CD14-positive monocyte (primary cell): ENCODE measurements at regions not wholly inside any gene's neighbourhood (a gene's known extent, or its start where the extent isn't known, plus 50 kb on each side); places are given as distances from the start of the nearest gene placed in this dataset.

Source experiments
- DNase-seq, 3 donors: peaks; one replicate each; pipeline ENCODE4 v3.0.0-alpha.2; 2011 to 2022
- H2AFZ ChIP-seq: 2 replicates; pipeline ENCODE4 v1.6.0; 2012; ENCODE audit warnings: mild to moderate bottlenecking, low read depth, low read length, inconsistent platforms; ENCODE audit not compliant: insufficient read depth, poor library complexity, severe bottlenecking
- H3K27ac ChIP-seq, 2 donors: 1 replicate in 1 of 2; 2 replicates in 1 of 2; pipeline ENCODE4 v1.5.1; 2012 to 2013; ENCODE audit warnings: low read length in 2 of 2, control low read depth in 1 of 2, inconsistent platforms in 1 of 2, low read depth in 1 of 2, mild to moderate bottlenecking in 1 of 2
- H3K27me3 ChIP-seq, 2 donors: one replicate each; pipeline versions ENCODE4 v1.6.0 to v1.6.1; 2011 to 2013; ENCODE audit warnings: low read length in 2 of 2; ENCODE audit not compliant: control insufficient read depth in 2 of 2, insufficient read depth in 2 of 2
- H3K36me3 ChIP-seq, 2 donors: replicated peaks in 1 of 2; 1 replicate in 1 of 2; 2 replicates in 1 of 2; pipeline versions ENCODE4 v1.5.1 to v1.6.1; 2012 to 2013; ENCODE audit warnings: low read length in 2 of 2, control low read depth in 1 of 2, inconsistent platforms in 1 of 2, mild to moderate bottlenecking in 1 of 2; ENCODE audit not compliant: insufficient read depth in 2 of 2, control insufficient read depth in 1 of 2
- H3K4me1 ChIP-seq, 2 donors: 1 replicate in 1 of 2; 2 replicates in 1 of 2; pipeline versions ENCODE4 v1.5.1 to v1.6.1; 2012 to 2013; ENCODE audit warnings: low read length in 2 of 2, control low read depth in 1 of 2, inconsistent platforms in 1 of 2, mild to moderate bottlenecking in 1 of 2, moderate library complexity in 1 of 2; ENCODE audit not compliant: insufficient read depth in 2 of 2, control insufficient read depth in 1 of 2
- H3K4me2 ChIP-seq: replicated peaks from 2 replicates; pipeline ENCODE3; 2012; ENCODE audit warnings: low read length, moderate library complexity, mild to moderate bottlenecking; ENCODE audit not compliant: poor library complexity, severe bottlenecking; ENCODE audit errors: extremely low read depth
- H3K4me3 ChIP-seq, 3 experiments: fragments of 200-600 bp in 1 of 3; sonication (generic) in 1 of 3; replicated peaks in 1 of 3; 1 replicate in 2 of 3; 2 replicates in 1 of 3; pipeline ENCODE4 v1.5.1; 2011 to 2013; ENCODE audit warnings: low read length in 3 of 3, mild to moderate bottlenecking in 3 of 3, control low read depth in 2 of 3, low read depth in 2 of 3, inconsistent platforms in 1 of 3, moderate library complexity in 1 of 3
- H3K79me2 ChIP-seq: 2 replicates; pipeline ENCODE4 v1.6.0; 2012; ENCODE audit warnings: mild to moderate bottlenecking, control low read depth, inconsistent platforms, low read length, moderate library complexity; ENCODE audit not compliant: insufficient read depth
- H3K9ac ChIP-seq: 2 replicates; pipeline ENCODE4 v1.6.0; 2017; ENCODE audit warnings: low read length, mild to moderate bottlenecking; ENCODE audit not compliant: insufficient read depth, poor library complexity, severe bottlenecking
- H3K9me3 ChIP-seq, 2 donors: replicated peaks in 1 of 2; 1 replicate in 1 of 2; 2 replicates in 1 of 2; pipeline versions ENCODE4 v1.5.1 to v1.6.1; 2012 to 2013; ENCODE audit warnings: low read length in 2 of 2, control low read depth in 1 of 2; ENCODE audit not compliant: control insufficient read depth in 1 of 2, insufficient read depth in 1 of 2
- H4K20me1 ChIP-seq: 2 replicates; pipeline ENCODE4 v1.6.0; 2012; ENCODE audit warnings: mild to moderate bottlenecking, low read length, control low read depth, moderate library complexity; ENCODE audit not compliant: insufficient read depth
- H3K27ac Mint-ChIP-seq, 7 donors: one replicate each; pipeline ENCODE4 v1.8.0; 2020; ENCODE audit warnings: mild to moderate bottlenecking in 7 of 7, mixed read lengths in 7 of 7, moderate library complexity in 6 of 7, inconsistent platforms in 2 of 7
- H3K27me3 Mint-ChIP-seq, 3 donors: one replicate each; pipeline ENCODE4 v1.8.0; 2021 to 2022; ENCODE audit warnings: low read depth in 3 of 3, mild to moderate bottlenecking in 3 of 3, mixed read lengths in 3 of 3, moderate library complexity in 3 of 3, inconsistent platforms in 1 of 3
- H3K36me3 Mint-ChIP-seq, 2 donors: one replicate each; pipeline ENCODE4 v1.8.0; 2020; ENCODE audit warnings: mixed read lengths in 2 of 2, inconsistent platforms in 1 of 2, mild to moderate bottlenecking in 1 of 2
- H3K4me1 Mint-ChIP-seq: one replicate; pipeline ENCODE4 v1.8.0; 2020; ENCODE audit warnings: mild to moderate bottlenecking, mixed read lengths
- H3K4me3 Mint-ChIP-seq, 2 donors: one replicate each; pipeline ENCODE4 v1.8.0; 2020; ENCODE audit warnings: mild to moderate bottlenecking in 2 of 2, mixed read lengths in 2 of 2, moderate library complexity in 1 of 2
- H3K9me3 Mint-ChIP-seq, 7 donors: one replicate each; pipeline ENCODE4 v1.8.0; 2020 to 2022; ENCODE audit warnings: mixed read lengths in 7 of 7, mild to moderate bottlenecking in 6 of 7, moderate library complexity in 6 of 7, inconsistent platforms in 2 of 7
- CTCF ChIP-seq: fragments of 200-600 bp; IDR thresholded peaks from one replicate; pipeline ENCODE4 v1.8.0; 2022; ENCODE audit warnings: antibody characterized with exemption, mild to moderate bottlenecking
- WGBS: methylation state at CpG from one replicate; pipeline ENCODE4 v1.1.5; 2013; ENCODE audit warnings: missing lambda C conversion rate; ENCODE audit not compliant: insufficient coverage; 5-methylcytosine and 5-hydroxymethylcytosine counted together
- intact Hi-C, 2 donors: fragments of 100-400 bp; cut with micrococcal nuclease; formaldehyde crosslinking; loops; one replicate each; pipeline versions ENCODE4 v1.15.0 to v1.15.1; 2023

GRCh38 chr16:63682844-63683243, 1439.0 kb downstream of the CDH11 start:
- TF ChIP-seq CTCF = no peak
- WGBS = no CpG with 5 or more reads among the region's 3 CpGs
- no peak overlapping the region for H3K4me3 ChIP-seq
- H4K20me1 ChIP-seq = no peaks in the 10 kb centered on the region
- no peak overlapping the region for H2AFZ ChIP-seq
- no peak for DNase-seq
- peaks cover 6 to 9% of the 10 kb centered on the region in 2 donors for H3K9me3 ChIP-seq
- no peaks in the 10 kb centered on the region for H3K36me3 ChIP-seq
- H3K79me2 ChIP-seq = no peaks in the 10 kb centered on the region
- no peak overlapping the region for H3K27ac ChIP-seq
- H3K27ac Mint-ChIP-seq = no peak overlapping the region
- H3K27me3 ChIP-seq = no peaks in the 10 kb centered on the region
- no peaks in the 10 kb centered on the region for H3K4me1 Mint-ChIP-seq
- H3K4me3 Mint-ChIP-seq = no peak overlapping the region
- intact Hi-C loops = no loop called here
- no peak overlapping the region for H3K9ac ChIP-seq
- H3K36me3 Mint-ChIP-seq = no peaks in the 10 kb centered on the region
- peaks cover 1% of the 10 kb centered on the region in 3 donors for H3K27me3 Mint-ChIP-seq
- no peaks in the 10 kb centered on the region for H3K4me1 ChIP-seq
- H3K9me3 Mint-ChIP-seq = peaks cover 1 to 17% (median 7%) of the 10 kb centered on the region in 7 donors
- H3K4me2 ChIP-seq = no peak overlapping the region

GRCh38 chr16:63672493-63672892, 1449.4 kb downstream of the CDH11 start:
- no peaks in the 10 kb centered on the region for H3K4me1 ChIP-seq
- Mint-ChIP-seq H3K36me3 (no peaks in the 10 kb centered on the region), H3K9me3 (peaks cover 0 to 8% (median 1%) of the 10 kb centered on the region in 7 donors), H3K27me3 (no peaks in the 10 kb centered on the region), H3K4me1 (no peaks in the 10 kb centered on the region), H3K27ac (no peak overlapping the region), H3K4me3 (no peak overlapping the region)
- H3K9me3 ChIP-seq = no peaks in the 10 kb centered on the region
- no peaks in the 10 kb centered on the region for H3K79me2 ChIP-seq
- H3K27ac ChIP-seq = no peak overlapping the region
- WGBS = no CpG with 5 or more reads among the region's 2 CpGs
- H3K27me3 ChIP-seq = no peaks in the 10 kb centered on the region
- H3K4me3 ChIP-seq = no peak overlapping the region
- no peak for TF ChIP-seq CTCF
- no peaks in the 10 kb centered on the region for H3K36me3 ChIP-seq
- H3K4me2 ChIP-seq = no peak overlapping the region
- no peak overlapping the region for H2AFZ ChIP-seq
- H4K20me1 ChIP-seq = no peaks in the 10 kb centered on the region
- intact Hi-C loops = no loop called here
- H3K9ac ChIP-seq = no peak overlapping the region
- no peak for DNase-seq
